GM21528 (cell line): ENCODE measurements at regions not wholly inside any gene's neighbourhood (a gene's known extent, or its start where the extent isn't known, plus 50 kb on each side); places are given as distances from the start of the nearest gene placed in this dataset.

ENCODE experiments used
- ATAC-seq: cut with Tn5 transposase; IDR thresholded peaks from one replicate; pipeline ENCODE4 v1.9.1; 2021; ENCODE audit warnings: mild to moderate bottlenecking, moderate library complexity; ENCODE audit not compliant: unreplicated experiment, low FRiP score

GRCh38 chrX:40326186-40326965 is 228.6 kb upstream of the BCOR start:
- no peak for ATAC-seq

- no peak for ATAC-seq
Measured at GRCh38 chrX:40325161-40325560, 227.4 kb upstream of the BCOR start.

GRCh38 chrX:40323977-40324376 is 226.2 kb upstream of the BCOR start:
- no peak for ATAC-seq

- ATAC-seq = no peak
Measured at GRCh38 chrX:40320819-40321218, 223.1 kb upstream of the BCOR start.

- no peak for ATAC-seq
Measured at GRCh38 chrX:40318801-40319200, 221.0 kb upstream of the BCOR start.

GRCh38 chrX:40318076-40318475 is 220.3 kb upstream of the BCOR start:
- ATAC-seq = no peak

GRCh38 chrX:40316502-40316901 is 218.7 kb upstream of the BCOR start:
- ATAC-seq = no peak

GRCh38 chrX:40314070-40314469 is 216.3 kb upstream of the BCOR start:
- ATAC-seq = no peak

GRCh38 chrX:40313269-40313668 is 215.5 kb upstream of the BCOR start:
- ATAC-seq = no peak

- ATAC-seq = no peak
Measured at GRCh38 chrX:40310447-40310846, 212.7 kb upstream of the BCOR start.

- ATAC-seq = no peak
Measured at GRCh38 chrX:40310016-40310415, 212.3 kb upstream of the BCOR start.

GRCh38 chrX:40307871-40308270 is 210.1 kb upstream of the BCOR start:
- ATAC-seq = no peak

GRCh38 chrX:40304115-40304514 is 206.4 kb upstream of the BCOR start:
- no peak for ATAC-seq

GRCh38 chrX:40303256-40304077 is 205.7 kb upstream of the BCOR start:
- ATAC-seq = no peak

- no peak for ATAC-seq
Measured at GRCh38 chrX:40300286-40300890, 202.6 kb upstream of the BCOR start.

GRCh38 chrX:40299641-40300046 is 201.9 kb upstream of the BCOR start:
- no peak for ATAC-seq

GRCh38 chrX:40298572-40299479 is 201.1 kb upstream of the BCOR start:
- ATAC-seq = no peak

- ATAC-seq = no peak
Measured at GRCh38 chrX:40298069-40298468, 200.3 kb upstream of the BCOR start.

GRCh38 chrX:40291553-40291952 is 193.8 kb upstream of the BCOR start:
- no peak for ATAC-seq

GRCh38 chrX:40290517-40290916 is 192.8 kb upstream of the BCOR start:
- no peak for ATAC-seq
